ENCODE measurements at regions not wholly inside any gene's neighbourhood (a gene's known extent, or its start where the extent isn't known, plus 50 kb on each side); places are given as distances from the start of the nearest gene placed in this dataset.

GRCh38 chr9:71329873-71330272, 208.5 kb upstream of the TRPM3 start:
- Histone ChIP-seq H3K27me3 (no peaks in the 10 kb centered on the region), H3K4me3 (no peak overlapping the region), H3K36me3 (no peaks in the 10 kb centered on the region), H3K27ac (no peak overlapping the region), H3K4me1 (no peaks in the 10 kb centered on the region), H3K9me3 (no peaks in the 10 kb centered on the region)
- no peak for TF ChIP-seq CTCF (IDR thresholded peaks at IDR 0.05)
- intact Hi-C loops (cut with DNase I; ENCODE audit: low total_unique reads) = no loop called here
- DNase-seq = no peak

GRCh38 chr9:71326360-71326759, 204.9 kb upstream of the TRPM3 start:
- Histone ChIP-seq H3K9me3 (no peaks in the 10 kb centered on the region), H3K27me3 (no peaks in the 10 kb centered on the region), H3K36me3 (no peaks in the 10 kb centered on the region), H3K4me1 (no peaks in the 10 kb centered on the region), H3K4me3 (no peak overlapping the region), H3K27ac (no peak overlapping the region)
- DNase-seq = no peak
- no peak for TF ChIP-seq CTCF (IDR thresholded peaks at IDR 0.05)
- intact Hi-C loops (cut with DNase I; ENCODE audit: low total_unique reads) = no loop called here

GRCh38 chr9:71323357-71323756, 201.9 kb upstream of the TRPM3 start:
- no peaks in the 10 kb centered on the region for H3K4me1 ChIP-seq
- no peak for DNase-seq
- no peak overlapping the region for H3K27ac ChIP-seq
- H3K36me3 ChIP-seq = no peaks in the 10 kb centered on the region
- H3K27me3 ChIP-seq = no peaks in the 10 kb centered on the region
- no peak for TF ChIP-seq CTCF (IDR thresholded peaks at IDR 0.05)
- H3K4me3 ChIP-seq = no peak overlapping the region
- intact Hi-C loops (cut with DNase I; ENCODE audit: low total_unique reads) = no loop called here
- H3K9me3 ChIP-seq = no peaks in the 10 kb centered on the region

- no peak for DNase-seq
Measured at GRCh38 chr9:71322311-71322710, 200.9 kb upstream of the TRPM3 start.

GRCh38 chr9:71308454-71308853, 187.0 kb upstream of the TRPM3 start:
- Histone ChIP-seq H3K4me3 (no peak overlapping the region), H3K36me3 (no peaks in the 10 kb centered on the region), H3K9me3 (no peaks in the 10 kb centered on the region), H3K27ac (no peak overlapping the region), H3K27me3 (no peaks in the 10 kb centered on the region), H3K4me1 (no peaks in the 10 kb centered on the region)
- no peak for TF ChIP-seq CTCF (IDR thresholded peaks at IDR 0.05)
- intact Hi-C loops (cut with DNase I; ENCODE audit: low total_unique reads) = no loop called here
- DNase-seq = no peak

More at GRCh38 chr9:71322311-71322710, 200.9 kb upstream of the TRPM3 start:
- TF ChIP-seq CTCF (IDR thresholded peaks at IDR 0.05) = no peak
- Histone ChIP-seq H3K27ac (no peak overlapping the region), H3K9me3 (no peaks in the 10 kb centered on the region), H3K4me1 (no peaks in the 10 kb centered on the region), H3K27me3 (no peaks in the 10 kb centered on the region), H3K36me3 (no peaks in the 10 kb centered on the region), H3K4me3 (no peak overlapping the region)
- intact Hi-C loops (cut with DNase I; ENCODE audit: low total_unique reads) = no loop called here

GRCh38 chr9:71306134-71306533, 184.7 kb upstream of the TRPM3 start:
- H3K9me3 ChIP-seq = no peaks in the 10 kb centered on the region
- no peak overlapping the region for H3K4me3 ChIP-seq
- no peak overlapping the region for H3K27ac ChIP-seq
- no peaks in the 10 kb centered on the region for H3K4me1 ChIP-seq
- DNase-seq = no peak
- H3K36me3 ChIP-seq = no peaks in the 10 kb centered on the region
- intact Hi-C loops (cut with DNase I; ENCODE audit: low total_unique reads) = no loop called here
- H3K27me3 ChIP-seq = no peaks in the 10 kb centered on the region
- TF ChIP-seq CTCF (IDR thresholded peaks at IDR 0.05) = no peak
